Astrocyte of the spinal cord (primary cell): ENCODE measurements at regions not wholly inside any gene's neighbourhood (a gene's known extent, or its start where the extent isn't known, plus 50 kb on each side); places are given as distances from the start of the nearest gene placed in this dataset.
"Not testable (repeated sequence)": the region's sequence is repeated elsewhere in the genome, so short reads cannot be mapped to it uniquely, and the experiment has no call there.

ENCODE experiments used
- DNase-seq: peaks from one replicate; pipeline ENCODE4 v3.0.0; 2011; ENCODE audit warnings: low read depth, low spot score
- H3K4me3 ChIP-seq: 2 replicates; pipeline ENCODE4 v1.5.1; 2011; ENCODE audit warnings: low read depth, mild to moderate bottlenecking, low read length, moderate library complexity
- in situ Hi-C: cut with HindIII; loops from 2 replicates; pipeline ENCODE4 v1.10.0; 2017; ENCODE audit warnings: low sequenced_read_pairs
- TF ChIP-seq, protein P1 (sequence below): IDR thresholded peaks from 2 replicates; pipeline ENCODE4 v1.5.1; 2012; ENCODE audit warnings: low read depth, mild to moderate bottlenecking, low read length, inconsistent platforms

DNA sequence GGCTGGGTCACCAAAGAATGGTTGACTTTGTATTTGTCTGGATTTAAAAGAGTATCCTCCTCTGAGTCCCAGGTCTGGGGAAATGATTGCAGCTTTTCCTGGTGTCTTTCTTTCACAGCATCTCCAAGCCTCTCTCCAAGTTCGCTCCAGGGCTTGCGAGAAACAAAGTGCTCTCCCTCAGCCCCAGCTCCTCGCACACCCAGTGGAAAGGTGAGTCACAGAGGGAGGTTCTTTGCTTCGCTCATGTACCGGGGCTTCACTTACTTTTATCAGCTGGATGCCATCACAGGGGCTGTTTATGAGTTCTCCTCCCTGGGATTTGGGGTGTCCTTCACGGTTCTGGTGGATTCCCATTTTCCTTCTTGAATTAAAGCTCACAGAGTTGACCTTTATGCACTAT is 252.2 kb upstream of the PLPP4 start:
- in situ Hi-C loops, result no loop called here
- no peak overlapping the region for H3K4me3 ChIP-seq
- TF ChIP-seq, protein P1, sequence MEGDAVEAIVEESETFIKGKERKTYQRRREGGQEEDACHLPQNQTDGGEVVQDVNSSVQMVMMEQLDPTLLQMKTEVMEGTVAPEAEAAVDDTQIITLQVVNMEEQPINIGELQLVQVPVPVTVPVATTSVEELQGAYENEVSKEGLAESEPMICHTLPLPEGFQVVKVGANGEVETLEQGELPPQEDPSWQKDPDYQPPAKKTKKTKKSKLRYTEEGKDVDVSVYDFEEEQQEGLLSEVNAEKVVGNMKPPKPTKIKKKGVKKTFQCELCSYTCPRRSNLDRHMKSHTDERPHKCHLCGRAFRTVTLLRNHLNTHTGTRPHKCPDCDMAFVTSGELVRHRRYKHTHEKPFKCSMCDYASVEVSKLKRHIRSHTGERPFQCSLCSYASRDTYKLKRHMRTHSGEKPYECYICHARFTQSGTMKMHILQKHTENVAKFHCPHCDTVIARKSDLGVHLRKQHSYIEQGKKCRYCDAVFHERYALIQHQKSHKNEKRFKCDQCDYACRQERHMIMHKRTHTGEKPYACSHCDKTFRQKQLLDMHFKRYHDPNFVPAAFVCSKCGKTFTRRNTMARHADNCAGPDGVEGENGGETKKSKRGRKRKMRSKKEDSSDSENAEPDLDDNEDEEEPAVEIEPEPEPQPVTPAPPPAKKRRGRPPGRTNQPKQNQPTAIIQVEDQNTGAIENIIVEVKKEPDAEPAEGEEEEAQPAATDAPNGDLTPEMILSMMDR, result no peak
- no peak for DNase-seq

DNA sequence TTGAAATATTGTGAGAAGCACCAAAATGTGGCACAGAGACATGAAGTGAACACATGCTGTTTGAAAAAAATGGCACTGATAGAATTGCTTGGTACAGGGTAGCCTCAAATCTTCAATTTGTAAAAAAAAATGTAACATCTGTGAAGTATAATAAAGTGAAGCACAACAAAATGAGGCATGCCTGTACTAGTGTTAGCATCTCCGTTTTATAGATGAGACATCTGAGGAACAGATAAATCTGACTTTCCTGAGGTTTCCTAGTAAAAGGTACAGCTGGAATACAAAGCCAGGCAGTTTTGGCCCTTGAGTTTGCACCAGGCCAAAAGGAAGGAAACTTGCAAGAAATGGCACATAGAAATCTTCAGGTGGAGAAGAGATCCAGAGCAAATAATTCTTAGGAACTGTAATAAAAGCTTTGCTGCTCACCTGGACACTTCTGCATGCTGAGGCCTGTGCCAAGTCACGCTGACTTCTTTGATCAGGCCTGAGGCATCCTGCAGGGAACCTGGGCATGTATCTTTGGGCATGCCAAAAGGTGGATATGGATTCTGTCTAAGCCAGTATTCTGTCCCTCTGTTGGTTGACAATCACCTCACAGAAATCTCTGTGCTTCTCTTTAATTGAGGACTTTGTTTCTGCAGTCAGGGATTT is 251.5 kb upstream of the PLPP4 start:
- no peak overlapping the region for H3K4me3 ChIP-seq
- in situ Hi-C loops, result no loop called here
- no peak for DNase-seq
- TF ChIP-seq, protein P1, result no peak

- no peak for DNase-seq
- H3K4me3 ChIP-seq, result no peak overlapping the region
- TF ChIP-seq, protein P1, result no peak
- in situ Hi-C loops, result no loop called here
Measured at GRCh38 chr10:120208488-120208887, 248.5 kb upstream of the PLPP4 start.

DNA sequence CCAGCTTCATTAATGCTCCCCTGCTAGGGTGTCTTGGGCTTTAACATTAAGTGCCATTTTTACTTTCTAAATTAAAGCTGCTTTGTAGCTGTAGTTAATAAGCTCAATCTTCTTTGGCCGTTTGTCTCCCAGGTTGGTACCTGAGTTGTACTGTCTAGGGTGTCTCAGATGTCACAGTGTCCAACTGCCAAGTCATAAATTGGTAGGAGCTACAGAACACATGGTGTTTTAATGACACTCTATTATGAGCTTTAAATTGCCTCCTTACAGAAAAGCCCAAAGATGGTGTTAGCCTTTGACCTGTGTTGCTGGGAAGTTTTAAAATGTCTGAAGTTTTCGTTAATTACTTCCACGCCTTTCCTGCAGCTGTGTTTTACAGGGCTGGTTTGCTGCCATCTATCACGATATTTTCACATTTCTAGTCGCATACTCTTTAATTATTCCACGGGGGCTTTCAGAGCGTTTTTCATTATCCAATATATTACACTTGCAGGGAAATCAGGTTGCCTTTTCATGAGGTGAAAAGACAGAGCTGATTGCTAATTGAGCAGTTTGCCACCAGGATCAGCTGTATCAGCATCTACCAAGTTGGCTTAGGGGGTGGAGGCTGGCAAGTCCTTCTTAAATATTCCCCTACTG is 247.8 kb upstream of the PLPP4 start:
- TF ChIP-seq, protein P1, result no peak
- DNase-seq, result no peak
- H3K4me3 ChIP-seq, result no peak overlapping the region
- in situ Hi-C loops, result no loop called here

- TF ChIP-seq, protein P1, result no peak
- in situ Hi-C loops, result no loop called here
- DNase-seq, result no peak
- H3K4me3 ChIP-seq, result no peak overlapping the region
Measured at GRCh38 chr10:120212275-120212674, 244.8 kb upstream of the PLPP4 start.

DNA sequence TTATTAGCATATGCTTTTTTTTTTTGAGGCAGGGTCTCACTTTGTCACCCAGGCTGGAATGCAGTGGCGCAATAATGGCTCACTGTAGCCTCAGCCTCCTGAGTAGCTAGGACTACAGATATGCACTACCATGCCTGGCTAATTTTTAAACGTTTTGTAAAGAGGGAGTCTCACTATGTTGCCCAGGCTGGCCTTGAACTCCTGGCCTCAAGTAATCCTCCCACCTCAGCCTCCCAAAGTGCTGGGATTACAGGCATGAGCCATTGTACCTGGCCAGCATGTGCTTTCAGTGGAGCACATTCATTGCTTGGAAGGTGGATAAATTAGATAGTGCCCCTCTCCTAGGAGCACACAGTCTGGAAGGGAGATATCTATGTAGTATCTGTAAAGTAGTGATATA is 243.7 kb upstream of the PLPP4 start:
- in situ Hi-C loops, DNase-seq, H3K4me3 ChIP-seq: not testable (repeated sequence)

- no peak for DNase-seq
- no peak overlapping the region for H3K4me3 ChIP-seq
- TF ChIP-seq, protein P1, result no peak
- in situ Hi-C loops, result no loop called here
Measured at GRCh38 chr10:120217736-120218135, 239.3 kb upstream of the PLPP4 start.
